ENCODE measurements at regions not wholly inside any gene's neighbourhood (a gene's known extent, or its start where the extent isn't known, plus 50 kb on each side); places are given as distances from the start of the nearest gene placed in this dataset.

DNA sequence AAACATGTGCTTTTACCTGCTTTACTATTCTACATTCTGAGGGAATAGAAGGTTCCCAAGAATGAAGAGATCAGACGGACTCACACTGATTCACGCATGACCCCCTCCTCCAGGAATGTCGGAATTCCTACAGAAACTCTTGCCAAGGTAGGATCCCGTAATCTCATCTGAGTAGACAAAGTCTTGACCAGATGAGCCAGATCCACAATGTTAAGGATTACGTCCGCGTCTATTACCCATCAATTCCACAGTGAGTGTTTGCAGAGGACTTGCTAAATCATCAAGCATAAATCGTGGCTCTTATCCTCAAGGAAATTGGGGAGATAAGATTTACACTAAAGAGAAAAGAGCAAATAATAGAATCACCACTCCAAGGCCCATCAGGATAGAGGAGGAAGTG is 245.9 kb upstream of the FOXQ1 start:
- WGBS (ENCODE audit: low lambda C conversion rate), result 14% methylated on average over 8 of the region's 8 CpGs
- ChIA-PET POLR2A (no interaction called here), CTCF (interaction anchor here (1.6 kb wide), 1 partner anchor 10 kb away, joined by 4 read pairs; no protein-coding TSS in a partner anchor)
- Histone ChIP-seq H3K9me3 (no peaks in the 10 kb centered on the region), H3F3A (replicated peaks; ENCODE audit: insufficient read depth) (no peaks in the 10 kb centered on the region), H3K4me2 (no peak overlapping the region), H3K36me3 (replicated peaks in 1 of 2; ENCODE audit: control insufficient read depth in 1 of 2, insufficient read depth in 2 of 2, low read length in 1 of 2) (no peaks in the 10 kb centered on the region), H3K27ac (ENCODE audit: low read depth in 2 of 2, low read length in 1 of 2) (no peak overlapping the region), H3K4me3 (ENCODE audit: low read depth in 2 of 2, low read length in 1 of 2) (no peak overlapping the region), H2AFZ (ENCODE audit: low read depth) (no peak overlapping the region), H3K4me1 (ENCODE audit: control insufficient read depth in 1 of 2, insufficient read depth in 2 of 2, low read depth in 1 of 2, low read length in 1 of 2) (no peaks in the 10 kb centered on the region), H3K27me3 (ENCODE audit: insufficient read depth) (peaks cover 5% of the 10 kb centered on the region; the same call in 1 of the 2 replicates), H3K79me2 (ENCODE audit: insufficient read depth) (no peaks in the 10 kb centered on the region), H4K20me1 (ENCODE audit: insufficient read depth) (no peaks in the 10 kb centered on the region), H3K9me2 (no peaks in the 10 kb centered on the region), H3K9ac (no peak overlapping the region)
- DNase-seq, result no peak
- TF ChIP-seq RXRA (IDR thresholded peaks at IDR 0.05; ENCODE audit: borderline replicate concordance, low read depth), result no peak
- TF ChIP-seq EZH2phosphoT487 (IDR thresholded peaks at IDR 0.05; ENCODE audit: borderline replicate concordance, low read depth), result no peak
- TF ChIP-seq CTCF (IDR thresholded peaks at IDR 0.05), result no peak
- TF ChIP-seq POLR2AphosphoS5 (IDR thresholded peaks at IDR 0.05; ENCODE audit: low read depth, low read length), result no peak
- no peak for TF ChIP-seq TCF12 (IDR thresholded peaks at IDR 0.05)
- TF ChIP-seq, protein P1, sequence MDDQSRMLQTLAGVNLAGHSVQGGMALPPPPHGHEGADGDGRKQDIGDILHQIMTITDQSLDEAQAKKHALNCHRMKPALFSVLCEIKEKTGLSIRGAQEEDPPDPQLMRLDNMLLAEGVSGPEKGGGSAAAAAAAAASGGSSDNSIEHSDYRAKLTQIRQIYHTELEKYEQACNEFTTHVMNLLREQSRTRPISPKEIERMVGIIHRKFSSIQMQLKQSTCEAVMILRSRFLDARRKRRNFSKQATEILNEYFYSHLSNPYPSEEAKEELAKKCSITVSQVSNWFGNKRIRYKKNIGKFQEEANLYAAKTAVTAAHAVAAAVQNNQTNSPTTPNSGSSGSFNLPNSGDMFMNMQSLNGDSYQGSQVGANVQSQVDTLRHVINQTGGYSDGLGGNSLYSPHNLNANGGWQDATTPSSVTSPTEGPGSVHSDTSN (IDR thresholded peaks at IDR 0.05), result no peak
- no peak for TF ChIP-seq NFIC (IDR thresholded peaks at IDR 0.05; ENCODE audit: borderline replicate concordance)
- no peak for TF ChIP-seq ZBTB33 (IDR thresholded peaks at IDR 0.05; ENCODE audit: borderline replicate concordance, low read depth)
- TF ChIP-seq FOSL2 (IDR thresholded peaks at IDR 0.05; ENCODE audit: borderline replicate concordance, low read depth), result no peak
- no peak for TF ChIP-seq FOXM1 (IDR thresholded peaks at IDR 0.05; ENCODE audit: low read depth)
- no peak for TF ChIP-seq MXI1 (IDR thresholded peaks at IDR 0.05; ENCODE audit: low read depth, low read length)
- no peak for TF ChIP-seq TAF1 (IDR thresholded peaks at IDR 0.05; ENCODE audit: borderline replicate concordance, low read depth, low read length)
- no peak for TF ChIP-seq RCOR1 (IDR thresholded peaks at IDR 0.05; ENCODE audit: low read length)
- TF ChIP-seq, protein P2, sequence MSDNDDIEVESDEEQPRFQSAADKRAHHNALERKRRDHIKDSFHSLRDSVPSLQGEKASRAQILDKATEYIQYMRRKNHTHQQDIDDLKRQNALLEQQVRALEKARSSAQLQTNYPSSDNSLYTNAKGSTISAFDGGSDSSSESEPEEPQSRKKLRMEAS (IDR thresholded peaks at IDR 0.05; ENCODE audit: low read depth), result no peak
- no peak for TF ChIP-seq REST (IDR thresholded peaks at IDR 0.05; ENCODE audit: low read depth, low read length)
- TF ChIP-seq TEAD4 (IDR thresholded peaks at IDR 0.05; ENCODE audit: borderline replicate concordance, insufficient read depth), result no peak

Measured in SK-N-SH (cell line).